ENCODE measurements at regions not wholly inside any gene's neighbourhood (a gene's known extent, or its start where the extent isn't known, plus 50 kb on each side); places are given as distances from the start of the nearest gene placed in this dataset.
"Not testable (repeated sequence)": the region's sequence is repeated elsewhere in the genome, so short reads cannot be mapped to it uniquely, and the experiment has no call there.

GRCh38 chr7:131937868-131938267, 381.4 kb upstream of the PODXL start:
- Histone ChIP-seq H3K4me1 (ENCODE audit: control insufficient read depth, insufficient read depth, low read length) (no peaks in the 10 kb centered on the region), H3K27ac (ENCODE audit: low read length) (no peak overlapping the region), H3K27me3 (ENCODE audit: control insufficient read depth, insufficient read depth, low read length) (no peaks in the 10 kb centered on the region), H3K9me3 (ENCODE audit: control insufficient read depth, insufficient read depth, low read length) (no peaks in the 10 kb centered on the region), H3K36me3 (ENCODE audit: control insufficient read depth, insufficient read depth, low read length) (no peaks in the 10 kb centered on the region), H3K4me3 (ENCODE audit: low read length) (no peak overlapping the region)
- intact Hi-C loops (cut with micrococcal nuclease) = no loop called here
- Mint-ChIP-seq H3K36me3 (no peaks in the 10 kb centered on the region), H3K4me3 (no peak overlapping the region), H3K4me1 (no peaks in the 10 kb centered on the region), H3K27me3 (ENCODE audit: low read depth in 2 of 2) (peaks cover 11 to 21% of the 10 kb centered on the region in 2 donors), H3K27ac (no peak overlapping the region), H3K9me3 (no peaks in the 10 kb centered on the region)
- no peak for TF ChIP-seq CTCF (IDR thresholded peaks at IDR 0.05)
- ATAC-seq (no peak), DNase-seq (no peak)
- WGBS (ENCODE audit: insufficient coverage) = 77% methylated on average over 1 of the region's 2 CpGs

- Histone ChIP-seq H3K27me3 (ENCODE audit: control insufficient read depth, insufficient read depth, low read length) (no peaks in the 10 kb centered on the region), H3K36me3 (ENCODE audit: control insufficient read depth, insufficient read depth, low read length) (no peaks in the 10 kb centered on the region), H3K27ac (ENCODE audit: low read length) (no peak overlapping the region), H3K4me1 (ENCODE audit: control insufficient read depth, insufficient read depth, low read length) (no peaks in the 10 kb centered on the region), H3K4me3 (ENCODE audit: low read length) (no peak overlapping the region), H3K9me3 (ENCODE audit: control insufficient read depth, insufficient read depth, low read length) (no peaks in the 10 kb centered on the region)
- DNase-seq (no peak), ATAC-seq (no peak)
- no peaks in the 10 kb centered on the region for H3K4me1 Mint-ChIP-seq
- H3K9me3 Mint-ChIP-seq = no peaks in the 10 kb centered on the region
- 69% methylated on average over 3 of the region's 3 CpGs for WGBS (ENCODE audit: insufficient coverage)
- H3K27ac Mint-ChIP-seq = no peak overlapping the region
- TF ChIP-seq CTCF (IDR thresholded peaks at IDR 0.05) = no peak
- H3K27me3 Mint-ChIP-seq (ENCODE audit: low read depth in 2 of 2) = peaks cover 10 to 13% of the 10 kb centered on the region in 2 donors
- H3K4me3 Mint-ChIP-seq = no peak overlapping the region
- intact Hi-C loops (cut with micrococcal nuclease) = no loop called here
- no peaks in the 10 kb centered on the region for H3K36me3 Mint-ChIP-seq
Observed at GRCh38 chr7:131935180-131935579, 378.8 kb upstream of the PODXL start.

- WGBS (ENCODE audit: insufficient coverage) = 80% methylated on average over 3 of the region's 3 CpGs
- H3K4me1 ChIP-seq (ENCODE audit: control insufficient read depth, insufficient read depth, low read length) = no peaks in the 10 kb centered on the region
- Mint-ChIP-seq H3K27me3 (ENCODE audit: low read depth in 2 of 2) (peaks cover 10 to 13% of the 10 kb centered on the region in 2 donors), H3K27ac (no peak overlapping the region), H3K4me3 (no peak overlapping the region), H3K4me1 (no peaks in the 10 kb centered on the region), H3K36me3 (no peaks in the 10 kb centered on the region), H3K9me3 (no peaks in the 10 kb centered on the region)
- no peak for TF ChIP-seq CTCF (IDR thresholded peaks at IDR 0.05)
- intact Hi-C loops (cut with micrococcal nuclease) = no loop called here
- DNase-seq (no peak), ATAC-seq (no peak)
- no peak overlapping the region for H3K27ac ChIP-seq (ENCODE audit: low read length)
- no peak overlapping the region for H3K4me3 ChIP-seq (ENCODE audit: low read length)
- no peaks in the 10 kb centered on the region for H3K27me3 ChIP-seq (ENCODE audit: control insufficient read depth, insufficient read depth, low read length)
- H3K9me3 ChIP-seq (ENCODE audit: control insufficient read depth, insufficient read depth, low read length) = no peaks in the 10 kb centered on the region
- no peaks in the 10 kb centered on the region for H3K36me3 ChIP-seq (ENCODE audit: control insufficient read depth, insufficient read depth, low read length)
Observed at GRCh38 chr7:131934452-131934851, 378.0 kb upstream of the PODXL start.

- DNase-seq = no peak
- Histone ChIP-seq H3K4me3 (ENCODE audit: low read length) (no peak overlapping the region), H3K36me3 (ENCODE audit: control insufficient read depth, insufficient read depth, low read length) (no peaks in the 10 kb centered on the region), H3K4me1 (ENCODE audit: control insufficient read depth, insufficient read depth, low read length) (no peaks in the 10 kb centered on the region), H3K27me3 (ENCODE audit: control insufficient read depth, insufficient read depth, low read length) (no peaks in the 10 kb centered on the region), H3K9me3 (ENCODE audit: control insufficient read depth, insufficient read depth, low read length) (no peaks in the 10 kb centered on the region), H3K27ac (ENCODE audit: low read length) (no peak overlapping the region)
- WGBS (ENCODE audit: insufficient coverage) = 69% methylated on average over 6 of the region's 6 CpGs
- no peak for TF ChIP-seq CTCF (IDR thresholded peaks at IDR 0.05)
- Mint-ChIP-seq H3K9me3 (no peaks in the 10 kb centered on the region), H3K27me3 (ENCODE audit: low read depth in 2 of 2) (peaks cover 8 to 13% of the 10 kb centered on the region in 2 donors), H3K27ac (no peak overlapping the region), H3K4me1 (no peaks in the 10 kb centered on the region), H3K4me3 (no peak overlapping the region), H3K36me3 (no peaks in the 10 kb centered on the region)
- no peak for ATAC-seq
- intact Hi-C loops (cut with micrococcal nuclease) = no loop called here
Observed at GRCh38 chr7:131933751-131934289, 377.4 kb upstream of the PODXL start.

- H3K36me3 Mint-ChIP-seq; H3K27me3 ChIP-seq (ENCODE audit: control insufficient read depth, insufficient read depth, low read length); intact Hi-C loops (cut with micrococcal nuclease); H3K27ac Mint-ChIP-seq; H3K9me3 ChIP-seq (ENCODE audit: control insufficient read depth, insufficient read depth, low read length); H3K4me3 Mint-ChIP-seq; DNase-seq; ATAC-seq; H3K4me1 ChIP-seq (ENCODE audit: control insufficient read depth, insufficient read depth, low read length); H3K27ac ChIP-seq (ENCODE audit: low read length); H3K4me1 Mint-ChIP-seq; H3K36me3 ChIP-seq (ENCODE audit: control insufficient read depth, insufficient read depth, low read length); H3K4me3 ChIP-seq (ENCODE audit: low read length); H3K9me3 Mint-ChIP-seq: not testable (repeated sequence)
- peaks cover 8 to 13% of the 10 kb centered on the region in 2 donors for H3K27me3 Mint-ChIP-seq (ENCODE audit: low read depth in 2 of 2)
- 91% methylated on average over 2 of the region's 2 CpGs for WGBS (ENCODE audit: insufficient coverage)
Observed at GRCh38 chr7:131933219-131933618, 376.8 kb upstream of the PODXL start.
